ENCODE measurements at regions not wholly inside any gene's neighbourhood (a gene's known extent, or its start where the extent isn't known, plus 50 kb on each side); places are given as distances from the start of the nearest gene placed in this dataset.

GRCh38 chr2:198483051-198483450 lies 678.7 kb downstream of the PLCL1 start:
- DNase-seq = no peak

GRCh38 chr2:198479065-198479464 lies 674.7 kb downstream of the PLCL1 start:
- DNase-seq = no peak

- no peak for DNase-seq
Observed at GRCh38 chr2:198478361-198478760, 674.0 kb downstream of the PLCL1 start.

- DNase-seq = no peak
Observed at GRCh38 chr2:198476007-198476406, 671.6 kb downstream of the PLCL1 start.

GRCh38 chr2:198471291-198471690 lies 666.9 kb downstream of the PLCL1 start:
- DNase-seq = no peak

GRCh38 chr2:198468136-198468535 lies 663.7 kb downstream of the PLCL1 start:
- no peak for DNase-seq

- no peak for DNase-seq
Observed at GRCh38 chr2:198465970-198466369, 661.6 kb downstream of the PLCL1 start.

- DNase-seq = no peak
Observed at GRCh38 chr2:198456418-198456817, 652.0 kb downstream of the PLCL1 start.

GRCh38 chr2:198453866-198454265 lies 649.5 kb downstream of the PLCL1 start:
- no peak for DNase-seq

GRCh38 chr2:198452327-198452726 lies 647.9 kb downstream of the PLCL1 start:
- DNase-seq = no peak

GRCh38 chr2:198448789-198449188 lies 644.4 kb downstream of the PLCL1 start:
- no peak for DNase-seq

GRCh38 chr2:198444800-198445287 lies 640.5 kb downstream of the PLCL1 start:
- DNase-seq = no peak

- DNase-seq = no peak
Observed at GRCh38 chr2:198441901-198442300, 637.5 kb downstream of the PLCL1 start.

GRCh38 chr2:198441246-198441645 lies 636.9 kb downstream of the PLCL1 start:
- DNase-seq = no peak

GRCh38 chr2:198440833-198441232 lies 636.4 kb downstream of the PLCL1 start:
- DNase-seq = no peak

GRCh38 chr2:198438331-198438730 lies 633.9 kb downstream of the PLCL1 start:
- no peak for DNase-seq

GRCh38 chr2:198424112-198424511 lies 619.7 kb downstream of the PLCL1 start:
- DNase-seq = no peak

GRCh38 chr2:198417836-198418235 lies 613.4 kb downstream of the PLCL1 start:
- DNase-seq = no peak

GRCh38 chr2:198414976-198415375 lies 610.6 kb downstream of the PLCL1 start:
- DNase-seq = no peak

- DNase-seq = no peak
Observed at GRCh38 chr2:198411936-198412335, 607.5 kb downstream of the PLCL1 start.

GRCh38 chr2:198408171-198408570 lies 603.8 kb downstream of the PLCL1 start:
- no peak for DNase-seq

- no peak for DNase-seq
Observed at GRCh38 chr2:198405311-198405710, 600.9 kb downstream of the PLCL1 start.

- no peak for DNase-seq
Observed at GRCh38 chr2:198401644-198402043, 597.3 kb downstream of the PLCL1 start.

GRCh38 chr2:198400999-198401398 lies 596.6 kb downstream of the PLCL1 start:
- no peak for DNase-seq

GRCh38 chr2:198394208-198394607 lies 589.8 kb downstream of the PLCL1 start:
- no peak for DNase-seq

GRCh38 chr2:198390670-198391069 lies 586.3 kb downstream of the PLCL1 start:
- DNase-seq = no peak

Data from CD4-positive, alpha-beta T cell treated with Interleukin-6 for 4 hours (primary cell).